SKM-1 treated with dmso at 0.1 percent for 144 hours (cell line): ENCODE measurements at regions not wholly inside any gene's neighbourhood (a gene's known extent, or its start where the extent isn't known, plus 50 kb on each side); places are given as distances from the start of the nearest gene placed in this dataset.

Experiments used
- DNase-seq: peaks from one replicate; lab custom pipeline; 2025; ENCODE audit not compliant: unreplicated experiment; lab: John Stamatoyannopoulos, UW

- no peak for DNase-seq
Measured at GRCh38 chr18:72601944-72602343, 57.8 kb upstream of the CBLN2 start.

GRCh38 chr18:72601481-72601880, 57.3 kb upstream of the CBLN2 start:
- DNase-seq = no peak
